Neural cell (in vitro differentiated cells): ENCODE measurements at regions not wholly inside any gene's neighbourhood (a gene's known extent, or its start where the extent isn't known, plus 50 kb on each side); places are given as distances from the start of the nearest gene placed in this dataset.

Experiments
- H2AFZ ChIP-seq: fragments of 200-600, 300-800 bp; sonication (generic), shearing (Covaris generic); 2 replicates; pipeline ENCODE4 v1.6.0; 2014; ENCODE audit warnings: low read depth, mild to moderate bottlenecking, antibody characterized with exemption, low read length, moderate library complexity
- H3F3A ChIP-seq: fragments of 200-600 bp; shearing (Covaris generic); 2 replicates; pipeline ENCODE4 v1.6.1; 2016; ENCODE audit warnings: mild to moderate bottlenecking, moderate library complexity, mixed read lengths, antibody characterized with exemption, low read length; ENCODE audit not compliant: insufficient read depth, poor library complexity, severe bottlenecking
- H3K27ac ChIP-seq: fragments of 200-600, 300-800 bp; sonication (generic), shearing (Covaris generic); 2 replicates; pipeline ENCODE4 v1.5.1; 2014; ENCODE audit warnings: mild to moderate bottlenecking, low read length, moderate library complexity
- H3K27me3 ChIP-seq: fragments of 300-800, 200-600 bp; sonication (generic), shearing (Covaris generic); 2 replicates; pipeline ENCODE4 v1.6.0; 2014; ENCODE audit warnings: mild to moderate bottlenecking, low read depth, low read length, moderate library complexity; ENCODE audit not compliant: insufficient read depth
- H3K36me3 ChIP-seq: fragments of 300-800, 200-600 bp; sonication (generic), shearing (Covaris generic); 2 replicates; pipeline ENCODE4 v1.5.1; 2014; ENCODE audit warnings: mild to moderate bottlenecking, antibody characterized with exemption, low read length, moderate library complexity; ENCODE audit not compliant: insufficient read depth
- H3K4me2 ChIP-seq: fragments of 300-800, 200-600 bp; sonication (generic), shearing (Covaris generic); 2 replicates; pipeline ENCODE4 v1.6.0; 2014; ENCODE audit warnings: mild to moderate bottlenecking, low read length
- H3K4me3 ChIP-seq: fragments of 300-800, 200-600 bp; sonication (generic), shearing (Covaris generic); 2 replicates; pipeline ENCODE4 v1.5.1; 2014; ENCODE audit warnings: mild to moderate bottlenecking, low read length, moderate library complexity
- H3K79me2 ChIP-seq: fragments of 200-600 bp; shearing (Covaris generic); replicated peaks from 2 replicates; pipeline ENCODE4 v1.6.0; 2014; ENCODE audit warnings: mild to moderate bottlenecking, low read length, moderate library complexity; ENCODE audit not compliant: insufficient read depth
- H3K9ac ChIP-seq: fragments of 300-800, 200-600 bp; sonication (generic), shearing (Covaris generic); 2 replicates; pipeline ENCODE4 v1.6.1; 2016; ENCODE audit warnings: mild to moderate bottlenecking, low read length, mixed read lengths
- H3K9me2 ChIP-seq: fragments of 200-600 bp; shearing (Covaris generic); 2 replicates; pipeline ENCODE4 v1.6.1; 2016; ENCODE audit warnings: mild to moderate bottlenecking, low read length, mixed read lengths; ENCODE audit not compliant: insufficient read depth
- H3K9me3 ChIP-seq: fragments of 200-600, 300-800 bp; sonication (generic), shearing (Covaris generic); 2 replicates; pipeline ENCODE4 v1.6.1; 2016; ENCODE audit warnings: mild to moderate bottlenecking, mixed run types, low read length, moderate library complexity, mixed read lengths
- H4K20me1 ChIP-seq: fragments of 200-600 bp; shearing (Covaris generic); 2 replicates; pipeline ENCODE4 v1.6.1; 2016; ENCODE audit warnings: mild to moderate bottlenecking, mixed run types; ENCODE audit not compliant: insufficient read depth
- EP300 ChIP-seq: fragments of 450-650 bp; conservative IDR thresholded peaks from 2 replicates; pipeline ENCODE4 v1.6.1; 2014; ENCODE audit warnings: antibody characterized with exemption, mild to moderate bottlenecking, moderate library complexity; ENCODE audit not compliant: poor library complexity, severe bottlenecking
- EZH2 ChIP-seq: fragments of 200-600, 300-800 bp; shearing (Covaris generic), sonication (generic); IDR thresholded peaks from 2 replicates; pipeline ENCODE4 v1.6.1; 2014; ENCODE audit warnings: antibody characterized with exemption, low read length, borderline replicate concordance, mild to moderate bottlenecking; ENCODE audit not compliant: insufficient read depth, poor library complexity, severe bottlenecking
- MXI1 ChIP-seq: fragments of 450-650 bp; conservative IDR thresholded peaks from 2 replicates; pipeline ENCODE4 v1.6.1; 2014; ENCODE audit warnings: antibody characterized with exemption, mild to moderate bottlenecking; ENCODE audit not compliant: poor library complexity, severe bottlenecking
- POLR2AphosphoS5 ChIP-seq: IDR thresholded peaks from 2 replicates; pipeline ENCODE4 v1.6.1; 2012
- RAD21 ChIP-seq: fragments of 450-650 bp; conservative IDR thresholded peaks from 2 replicates; pipeline ENCODE4 v1.6.1; 2014; ENCODE audit warnings: antibody characterized with exemption, mild to moderate bottlenecking, moderate library complexity
- SMC3 ChIP-seq: fragments of 450-650 bp; conservative IDR thresholded peaks from 2 replicates; pipeline ENCODE4 v1.6.1; 2014; ENCODE audit warnings: antibody characterized with exemption, mild to moderate bottlenecking, moderate library complexity; ENCODE audit not compliant: poor library complexity
- TAF1 ChIP-seq: IDR thresholded peaks from 2 replicates; pipeline ENCODE4 v1.6.1; 2012; ENCODE audit warnings: low read depth
- TF ChIP-seq, protein P1 (sequence below): IDR thresholded peaks from 2 replicates; pipeline ENCODE4 v1.6.1; 2012; ENCODE audit warnings: borderline replicate concordance
- TF ChIP-seq, protein P2 (sequence below): fragments of 450-650 bp; IDR thresholded peaks from 2 replicates; pipeline ENCODE4 v1.5.1; 2014; ENCODE audit warnings: antibody characterized with exemption, mild to moderate bottlenecking, moderate library complexity; ENCODE audit not compliant: poor library complexity, severe bottlenecking

DNA sequence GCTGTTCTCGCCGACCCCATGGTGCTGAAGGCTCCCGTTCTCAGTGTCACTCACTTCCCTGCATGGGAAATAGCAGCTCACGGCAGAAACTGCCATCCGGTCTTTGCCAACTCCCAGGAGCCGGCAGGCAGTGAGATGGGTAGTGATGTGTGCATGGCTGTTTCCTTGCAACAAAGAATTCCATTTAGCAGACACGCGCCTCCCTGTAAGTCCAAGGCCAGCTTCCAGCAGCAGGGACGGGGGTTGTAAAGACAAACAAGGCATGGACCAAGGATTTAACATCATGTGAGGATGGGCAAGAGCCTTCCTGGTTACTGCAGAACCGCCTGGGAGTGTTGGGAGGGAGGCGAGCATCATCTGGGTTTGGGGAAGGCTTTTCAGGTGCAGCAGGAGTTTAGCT, 273.1 kb downstream of the GLRX3 start:
- H3K9me2 ChIP-seq = no peaks in the 10 kb centered on the region
- no peak overlapping the region for H2AFZ ChIP-seq
- no peak overlapping the region for H3K4me2 ChIP-seq
- no peaks in the 10 kb centered on the region for H3K27me3 ChIP-seq
- H3K4me3 ChIP-seq = no peak overlapping the region
- no peaks in the 10 kb centered on the region for H4K20me1 ChIP-seq
- H3K9ac ChIP-seq = no peak overlapping the region
- TF ChIP-seq, protein P1, sequence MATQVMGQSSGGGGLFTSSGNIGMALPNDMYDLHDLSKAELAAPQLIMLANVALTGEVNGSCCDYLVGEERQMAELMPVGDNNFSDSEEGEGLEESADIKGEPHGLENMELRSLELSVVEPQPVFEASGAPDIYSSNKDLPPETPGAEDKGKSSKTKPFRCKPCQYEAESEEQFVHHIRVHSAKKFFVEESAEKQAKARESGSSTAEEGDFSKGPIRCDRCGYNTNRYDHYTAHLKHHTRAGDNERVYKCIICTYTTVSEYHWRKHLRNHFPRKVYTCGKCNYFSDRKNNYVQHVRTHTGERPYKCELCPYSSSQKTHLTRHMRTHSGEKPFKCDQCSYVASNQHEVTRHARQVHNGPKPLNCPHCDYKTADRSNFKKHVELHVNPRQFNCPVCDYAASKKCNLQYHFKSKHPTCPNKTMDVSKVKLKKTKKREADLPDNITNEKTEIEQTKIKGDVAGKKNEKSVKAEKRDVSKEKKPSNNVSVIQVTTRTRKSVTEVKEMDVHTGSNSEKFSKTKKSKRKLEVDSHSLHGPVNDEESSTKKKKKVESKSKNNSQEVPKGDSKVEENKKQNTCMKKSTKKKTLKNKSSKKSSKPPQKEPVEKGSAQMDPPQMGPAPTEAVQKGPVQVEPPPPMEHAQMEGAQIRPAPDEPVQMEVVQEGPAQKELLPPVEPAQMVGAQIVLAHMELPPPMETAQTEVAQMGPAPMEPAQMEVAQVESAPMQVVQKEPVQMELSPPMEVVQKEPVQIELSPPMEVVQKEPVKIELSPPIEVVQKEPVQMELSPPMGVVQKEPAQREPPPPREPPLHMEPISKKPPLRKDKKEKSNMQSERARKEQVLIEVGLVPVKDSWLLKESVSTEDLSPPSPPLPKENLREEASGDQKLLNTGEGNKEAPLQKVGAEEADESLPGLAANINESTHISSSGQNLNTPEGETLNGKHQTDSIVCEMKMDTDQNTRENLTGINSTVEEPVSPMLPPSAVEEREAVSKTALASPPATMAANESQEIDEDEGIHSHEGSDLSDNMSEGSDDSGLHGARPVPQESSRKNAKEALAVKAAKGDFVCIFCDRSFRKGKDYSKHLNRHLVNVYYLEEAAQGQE = no peak
- TF ChIP-seq POLR2AphosphoS5 (no peak), RAD21 (no peak)
- no peaks in the 10 kb centered on the region for H3K9me3 ChIP-seq
- no peaks in the 10 kb centered on the region for H3F3A ChIP-seq
- H3K79me2 ChIP-seq = no peaks in the 10 kb centered on the region
- H3K27ac ChIP-seq = peak overlapping the region; percentile 26
- H3K36me3 ChIP-seq = no peaks in the 10 kb centered on the region

DNA sequence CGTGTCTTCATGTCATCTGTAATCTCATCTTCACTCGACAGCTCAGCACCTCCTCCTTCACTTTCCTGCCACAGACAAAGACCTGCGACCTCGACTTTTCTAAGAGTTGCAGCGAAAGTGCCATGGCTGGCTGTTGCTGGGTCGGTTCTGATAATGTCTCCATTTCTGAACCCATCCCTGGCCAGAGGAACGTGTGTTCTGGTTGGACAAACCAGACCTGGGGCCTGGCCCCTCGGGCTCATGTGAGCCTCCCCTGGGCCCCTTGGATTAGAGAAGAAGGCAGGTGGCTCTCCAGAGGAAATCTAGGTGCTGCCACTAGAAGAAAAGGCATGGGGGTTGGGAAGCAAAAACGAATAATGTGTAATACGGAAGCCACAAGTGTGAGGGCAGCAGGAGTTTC, 273.7 kb downstream of the GLRX3 start:
- Histone ChIP-seq H3K4me2 (no peak overlapping the region), H3K27ac (peak overlapping the region; percentile 26), H3F3A (no peaks in the 10 kb centered on the region), H3K9ac (no peak overlapping the region), H3K79me2 (no peaks in the 10 kb centered on the region), H2AFZ (no peak overlapping the region), H3K36me3 (no peaks in the 10 kb centered on the region), H3K27me3 (no peaks in the 10 kb centered on the region), H3K9me2 (no peaks in the 10 kb centered on the region), H4K20me1 (no peaks in the 10 kb centered on the region), H3K4me3 (no peak overlapping the region), H3K9me3 (no peaks in the 10 kb centered on the region)
- no peak for TF ChIP-seq RAD21

DNA sequence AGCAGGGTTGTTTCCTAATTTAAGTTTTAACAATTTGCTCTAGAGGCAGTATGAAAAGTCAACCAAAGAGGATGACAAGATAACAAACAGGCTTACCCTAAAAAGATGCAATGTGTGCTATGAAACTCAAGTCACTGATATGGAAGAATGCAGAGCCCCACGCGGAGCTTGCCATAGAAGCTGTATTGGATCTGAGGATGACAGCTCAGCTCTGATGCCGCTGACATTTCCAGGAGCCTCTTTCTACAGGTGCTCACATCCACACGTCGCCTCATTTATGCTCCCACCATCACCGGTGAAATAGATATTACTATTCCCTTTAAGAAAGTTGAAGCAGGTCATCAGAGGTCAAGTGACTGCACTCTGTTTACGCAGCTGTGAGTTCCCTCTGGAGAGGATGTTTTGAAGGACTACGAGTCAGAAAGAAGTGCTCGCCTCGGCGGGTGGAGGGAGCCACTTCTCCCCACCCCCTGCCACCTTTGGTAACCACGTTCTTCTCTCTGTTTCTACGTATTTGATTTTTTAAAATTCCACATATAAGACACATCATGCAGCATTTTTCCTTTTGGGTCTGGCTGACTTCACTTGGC, 275.4 kb downstream of the GLRX3 start:
- TF ChIP-seq SMC3 (no peak), EZH2 (no peak), POLR2AphosphoS5 (no peak), RAD21 (no peak), EP300 (no peak), TAF1 (no peak), MXI1 (no peak)
- TF ChIP-seq, protein P1 = no peak
- TF ChIP-seq, protein P2, sequence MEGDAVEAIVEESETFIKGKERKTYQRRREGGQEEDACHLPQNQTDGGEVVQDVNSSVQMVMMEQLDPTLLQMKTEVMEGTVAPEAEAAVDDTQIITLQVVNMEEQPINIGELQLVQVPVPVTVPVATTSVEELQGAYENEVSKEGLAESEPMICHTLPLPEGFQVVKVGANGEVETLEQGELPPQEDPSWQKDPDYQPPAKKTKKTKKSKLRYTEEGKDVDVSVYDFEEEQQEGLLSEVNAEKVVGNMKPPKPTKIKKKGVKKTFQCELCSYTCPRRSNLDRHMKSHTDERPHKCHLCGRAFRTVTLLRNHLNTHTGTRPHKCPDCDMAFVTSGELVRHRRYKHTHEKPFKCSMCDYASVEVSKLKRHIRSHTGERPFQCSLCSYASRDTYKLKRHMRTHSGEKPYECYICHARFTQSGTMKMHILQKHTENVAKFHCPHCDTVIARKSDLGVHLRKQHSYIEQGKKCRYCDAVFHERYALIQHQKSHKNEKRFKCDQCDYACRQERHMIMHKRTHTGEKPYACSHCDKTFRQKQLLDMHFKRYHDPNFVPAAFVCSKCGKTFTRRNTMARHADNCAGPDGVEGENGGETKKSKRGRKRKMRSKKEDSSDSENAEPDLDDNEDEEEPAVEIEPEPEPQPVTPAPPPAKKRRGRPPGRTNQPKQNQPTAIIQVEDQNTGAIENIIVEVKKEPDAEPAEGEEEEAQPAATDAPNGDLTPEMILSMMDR = no peak
- H3K79me2 ChIP-seq = no peaks in the 10 kb centered on the region
- no peaks in the 10 kb centered on the region for H3K36me3 ChIP-seq
- no peak overlapping the region for H3K9ac ChIP-seq
- no peaks in the 10 kb centered on the region for H3K9me2 ChIP-seq
- no peaks in the 10 kb centered on the region for H3K9me3 ChIP-seq
- no peaks in the 10 kb centered on the region for H3F3A ChIP-seq
- H3K4me3 ChIP-seq = no peak overlapping the region
- H3K27me3 ChIP-seq = no peaks in the 10 kb centered on the region
- no peak overlapping the region for H2AFZ ChIP-seq
- H4K20me1 ChIP-seq = no peaks in the 10 kb centered on the region
- H3K27ac ChIP-seq = no peak overlapping the region
- no peak overlapping the region for H3K4me2 ChIP-seq
